Skeletal muscle tissue (tissue), 3 donors: ENCODE measurements at regions not wholly inside any gene's neighbourhood (a gene's known extent, or its start where the extent isn't known, plus 50 kb on each side); places are given as distances from the start of the nearest gene placed in this dataset.

ENCODE experiments used
- H3K27ac ChIP-seq: one replicate; pipeline ENCODE4 v1.7.0; 2013; ENCODE audit warnings: mild to moderate bottlenecking, low read depth, low read length, inconsistent platforms
- H3K27me3 ChIP-seq, 3 donors: one replicate each; pipeline ENCODE4 v1.7.0; 2013; ENCODE audit warnings: low read length in 3 of 3; ENCODE audit not compliant: control insufficient read depth in 3 of 3, insufficient read depth in 3 of 3
- H3K36me3 ChIP-seq, 3 donors: one replicate each; pipeline ENCODE4 v1.7.0; 2013; ENCODE audit warnings: low read length in 3 of 3; ENCODE audit not compliant: control insufficient read depth in 3 of 3, insufficient read depth in 3 of 3
- H3K4me1 ChIP-seq, 3 donors: one replicate each; pipeline ENCODE4 v1.7.0; 2013; ENCODE audit warnings: low read length in 3 of 3, mild to moderate bottlenecking in 3 of 3; ENCODE audit not compliant: control insufficient read depth in 3 of 3, insufficient read depth in 3 of 3
- H3K4me3 ChIP-seq, 3 donors: one replicate each; pipeline ENCODE4 v1.7.0; 2013; ENCODE audit warnings: low read length in 3 of 3
- H3K9ac ChIP-seq, 3 donors: one replicate each; pipeline ENCODE4 v1.7.0; 2013; ENCODE audit warnings: low read length in 3 of 3, mild to moderate bottlenecking in 3 of 3, moderate library complexity in 2 of 3, low read depth in 1 of 3
- H3K9me3 ChIP-seq, 3 donors: one replicate each; pipeline ENCODE4 v1.7.0; 2013; ENCODE audit warnings: low read length in 3 of 3; ENCODE audit not compliant: control insufficient read depth in 3 of 3
- donor health status: Osteomylitis.

DNA sequence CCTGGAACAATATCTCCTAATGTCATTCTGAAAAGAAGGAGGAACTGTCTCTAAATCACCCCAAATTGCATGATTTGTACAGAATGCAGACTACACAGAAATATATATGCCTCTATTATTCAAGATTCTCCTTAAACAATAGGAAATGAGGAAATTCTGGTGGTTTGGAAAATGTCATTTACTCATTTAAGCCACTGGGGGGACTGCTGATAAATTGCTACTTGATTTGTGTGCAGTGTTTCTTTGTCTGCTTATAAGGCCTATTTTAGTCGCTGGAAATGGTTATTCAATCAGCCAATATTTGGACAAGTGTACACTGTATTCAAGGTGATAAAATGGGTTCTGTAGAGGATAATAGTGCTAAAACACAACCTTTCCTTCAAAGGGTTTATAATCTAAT, 801.9 kb upstream of the CELF4 start:
- Histone ChIP-seq H3K9me3 (no peaks in the 10 kb centered on the region), H3K4me3 (no peak overlapping the region), H3K4me1 (no peaks in the 10 kb centered on the region), H3K36me3 (no peaks in the 10 kb centered on the region), H3K27ac (no peak overlapping the region), H3K9ac (no peak overlapping the region), H3K27me3 (no peaks in the 10 kb centered on the region)

DNA sequence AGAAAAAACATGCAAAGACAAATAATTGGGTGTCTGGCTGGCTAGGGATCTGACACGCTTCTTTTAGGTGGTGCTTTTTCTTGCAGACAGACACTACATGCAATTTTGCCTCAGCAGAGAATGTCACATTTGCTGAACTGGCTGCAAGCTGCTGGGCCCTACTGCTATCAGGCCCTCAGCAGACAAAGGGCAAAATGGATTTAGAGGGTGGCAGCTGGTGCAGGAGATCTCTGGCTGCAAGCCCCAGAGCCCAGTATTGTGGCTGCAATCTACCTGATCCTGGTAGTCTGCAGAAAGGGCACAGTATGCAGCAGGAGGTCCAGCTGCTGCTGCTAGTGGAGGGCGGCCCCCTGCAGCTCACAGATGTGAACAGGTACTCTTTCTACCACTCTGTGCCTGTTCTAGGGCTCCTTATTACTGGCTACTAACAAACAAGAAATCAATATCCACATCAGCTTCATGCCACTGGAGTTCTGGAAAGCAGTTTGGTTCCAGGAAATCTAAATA, 796.7 kb upstream of the CELF4 start:
- no peaks in the 10 kb centered on the region for H3K27me3 ChIP-seq

DNA sequence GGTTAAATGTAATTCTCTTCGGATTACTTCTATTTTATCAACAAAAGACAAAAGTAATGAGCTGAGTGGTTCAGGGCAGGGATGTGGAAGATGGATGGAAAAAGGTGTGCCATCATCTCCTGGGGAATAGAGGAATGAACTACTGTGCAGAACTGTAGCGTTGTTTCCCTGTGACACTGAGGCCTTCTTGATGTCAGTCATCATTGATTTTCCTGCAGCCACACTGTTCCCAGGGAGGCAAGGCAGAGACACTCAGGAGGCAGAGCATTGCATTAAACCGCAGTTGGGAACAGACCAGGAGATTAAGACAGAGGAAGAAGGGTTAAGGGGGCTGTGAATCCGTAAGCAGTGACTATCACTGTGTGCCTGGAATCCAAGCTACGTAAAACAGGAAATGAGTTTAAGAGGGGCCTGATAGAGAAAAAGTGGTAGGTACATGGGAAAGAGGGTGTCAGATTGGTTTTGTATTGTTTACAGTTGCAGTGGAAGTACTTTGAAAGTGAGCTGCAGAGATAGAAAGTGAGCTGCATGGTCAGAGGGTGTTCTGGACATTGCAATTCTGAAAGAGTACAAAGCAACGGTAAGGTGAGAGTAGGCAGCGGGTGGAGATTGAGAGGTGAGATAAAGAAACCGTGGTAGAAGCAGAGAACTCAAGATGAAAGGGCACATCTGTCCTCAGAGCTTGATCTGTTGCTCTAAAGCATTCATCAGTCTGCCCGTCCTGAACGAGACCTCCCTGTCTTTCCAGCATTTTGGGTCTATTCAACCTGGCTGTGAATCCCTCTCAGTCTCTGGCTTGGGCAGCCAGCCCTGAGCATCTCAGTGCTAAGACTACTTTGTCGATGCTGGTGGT, 793.4 kb upstream of the CELF4 start:
- Histone ChIP-seq H3K36me3 (no peaks in the 10 kb centered on the region), H3K9ac (no peak overlapping the region), H3K27me3 (no peaks in the 10 kb centered on the region), H3K9me3 (no peaks in the 10 kb centered on the region), H3K4me3 (no peak overlapping the region), H3K4me1 (no peaks in the 10 kb centered on the region), H3K27ac (no peak overlapping the region)

More for the DNA sequence above, 796.7 kb upstream of the CELF4 start:
- no peaks in the 10 kb centered on the region for H3K36me3 ChIP-seq
- no peaks in the 10 kb centered on the region for H3K9me3 ChIP-seq
- no peak overlapping the region for H3K9ac ChIP-seq
- H3K27ac ChIP-seq: no peak overlapping the region
- no peak overlapping the region for H3K4me3 ChIP-seq
- H3K4me1 ChIP-seq: no peaks in the 10 kb centered on the region

GRCh38 chr18:38353149-38353548, 787.6 kb upstream of the CELF4 start:
- Histone ChIP-seq H3K4me1 (no peaks in the 10 kb centered on the region), H3K4me3 (no peak overlapping the region), H3K9ac (no peak overlapping the region), H3K36me3 (no peaks in the 10 kb centered on the region), H3K27me3 (no peaks in the 10 kb centered on the region), H3K27ac (no peak overlapping the region), H3K9me3 (no peaks in the 10 kb centered on the region)

GRCh38 chr18:38350141-38350540, 784.5 kb upstream of the CELF4 start:
- H3K27me3 ChIP-seq: no peaks in the 10 kb centered on the region

GRCh38 chr18:38330573-38330972, 765.0 kb upstream of the CELF4 start:
- Histone ChIP-seq H3K27ac (no peak overlapping the region), H3K4me1 (no peaks in the 10 kb centered on the region), H3K9me3 (peaks cover 0 to 3% (median 0%) of the 10 kb centered on the region in 3 donors), H3K27me3 (no peaks in the 10 kb centered on the region), H3K9ac (no peak overlapping the region), H3K36me3 (no peaks in the 10 kb centered on the region), H3K4me3 (no peak overlapping the region)

More at GRCh38 chr18:38350141-38350540, 784.5 kb upstream of the CELF4 start:
- no peaks in the 10 kb centered on the region for H3K9me3 ChIP-seq
- H3K4me3 ChIP-seq: no peak overlapping the region
- no peaks in the 10 kb centered on the region for H3K36me3 ChIP-seq
- no peak overlapping the region for H3K9ac ChIP-seq
- no peak overlapping the region for H3K27ac ChIP-seq
- no peaks in the 10 kb centered on the region for H3K4me1 ChIP-seq

GRCh38 chr18:38329145-38329544, 763.5 kb upstream of the CELF4 start:
- peaks cover 0 to 3% (median 0%) of the 10 kb centered on the region in 3 donors for H3K9me3 ChIP-seq
- no peaks in the 10 kb centered on the region for H3K36me3 ChIP-seq
- no peak overlapping the region for H3K4me3 ChIP-seq
- H3K4me1 ChIP-seq: no peaks in the 10 kb centered on the region
- H3K27ac ChIP-seq: no peak overlapping the region
- no peaks in the 10 kb centered on the region for H3K27me3 ChIP-seq
- H3K9ac ChIP-seq: no peak overlapping the region

- Histone ChIP-seq H3K27me3 (no peaks in the 10 kb centered on the region), H3K9ac (no peak overlapping the region), H3K4me3 (no peak overlapping the region), H3K27ac (no peak overlapping the region), H3K36me3 (no peaks in the 10 kb centered on the region), H3K4me1 (no peaks in the 10 kb centered on the region), H3K9me3 (no peaks in the 10 kb centered on the region)
These were observed 756.6 kb upstream of the CELF4 start for GRCh38 chr18:38322206-38322605.

- no peak overlapping the region for H3K4me3 ChIP-seq
- H3K4me1 ChIP-seq: no peaks in the 10 kb centered on the region
- H3K27ac ChIP-seq: no peak overlapping the region
- no peaks in the 10 kb centered on the region for H3K36me3 ChIP-seq
- no peaks in the 10 kb centered on the region for H3K27me3 ChIP-seq
- no peaks in the 10 kb centered on the region for H3K9me3 ChIP-seq
- no peak overlapping the region for H3K9ac ChIP-seq
These were observed 755.7 kb upstream of the CELF4 start for GRCh38 chr18:38321262-38321661.

DNA sequence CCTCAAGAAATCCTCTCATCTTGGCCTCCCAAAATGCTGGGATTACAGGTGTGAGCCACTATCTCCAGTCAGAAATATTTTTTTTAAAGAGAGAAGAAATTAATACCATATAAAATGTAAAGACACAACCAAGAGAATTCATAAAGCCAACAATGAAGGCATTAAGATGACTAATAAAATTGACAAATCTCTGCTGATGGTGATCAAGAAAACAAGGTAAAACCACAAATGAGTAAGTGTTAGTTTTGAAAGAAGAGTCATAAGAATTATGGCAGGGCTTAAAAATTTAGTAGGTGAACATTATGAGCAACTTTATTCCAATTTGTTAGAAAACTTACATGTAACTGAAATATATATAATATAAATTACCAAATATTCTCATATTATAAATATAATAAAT, 752.8 kb upstream of the CELF4 start:
- H3K9ac ChIP-seq: no peak overlapping the region
- H3K4me1 ChIP-seq: no peaks in the 10 kb centered on the region
- H3K27ac ChIP-seq: no peak overlapping the region
- H3K27me3 ChIP-seq: no peaks in the 10 kb centered on the region
- H3K9me3 ChIP-seq: no peaks in the 10 kb centered on the region
- H3K4me3 ChIP-seq: no peak overlapping the region
- no peaks in the 10 kb centered on the region for H3K36me3 ChIP-seq
